B cell (primary cell): ENCODE measurements at regions not wholly inside any gene's neighbourhood (a gene's known extent, or its start where the extent isn't known, plus 50 kb on each side); places are given as distances from the start of the nearest gene placed in this dataset.

Experiments used
- ATAC-seq: fragments of 200-7000 bp; cut with Tn5 transposase; one replicate; pipeline ENCODE4 v1.10.0; 2021; ENCODE audit warnings: low read depth, mild to moderate bottlenecking, moderate number of reproducible peaks, moderate library complexity
- CTCF ChIA-PET: fragments of 350-600 bp; sonication (Branson Sonifier 250); formaldehyde crosslinking; loops from one replicate; lab custom pipeline; 2021; ENCODE audit warnings: antibody characterized with exemption, inconsistent platforms; lab: Charles Lee
- POLR2A ChIA-PET: fragments of 350-600 bp; sonication (Branson Sonifier 250); formaldehyde crosslinking; loops from one replicate; lab custom pipeline; 2021; ENCODE audit warnings: antibody characterized with exemption; lab: Charles Lee
- DNase-seq: peaks from one replicate; pipeline ENCODE4 v3.0.0; 2013
- H2AFZ ChIP-seq: 2 replicates; pipeline ENCODE4 v1.6.1; 2012; ENCODE audit warnings: mild to moderate bottlenecking, low read depth, low read length; ENCODE audit not compliant: insufficient read depth, poor library complexity, severe bottlenecking
- H3K27ac ChIP-seq, 2 donors: 1 replicate in 1 of 2; 2 replicates in 1 of 2; pipeline ENCODE4 v1.5.1; 2012 to 2013; ENCODE audit warnings: low read length in 2 of 2, mild to moderate bottlenecking in 2 of 2, moderate library complexity in 1 of 2
- H3K27me3 ChIP-seq, 4 experiments: fragments of 200-600 bp in 1 of 4; sonication (generic) in 1 of 4; replicated peaks in 1 of 4; 1 replicate in 2 of 4; 2 replicates in 2 of 4; pipeline versions ENCODE4 v1.6.1 to v1.7.0; 2013 to 2016; ENCODE audit warnings: low read length in 3 of 4, mild to moderate bottlenecking in 2 of 4, mixed read lengths in 1 of 4, moderate library complexity in 1 of 4; ENCODE audit not compliant: insufficient read depth in 4 of 4, control insufficient read depth in 3 of 4; ENCODE audit errors: control extremely low read depth in 1 of 4
- H3K36me3 ChIP-seq, 2 experiments: replicated peaks in 1 of 2; 1 replicate in 1 of 2; 2 replicates in 1 of 2; pipeline versions ENCODE4 v1.6.1 to v1.7.1; 2013; ENCODE audit warnings: low read length in 1 of 2; ENCODE audit not compliant: insufficient read depth in 2 of 2, control insufficient read depth in 1 of 2; ENCODE audit errors: control extremely low read depth in 1 of 2, extremely low read depth in 1 of 2
- H3K4me1 ChIP-seq, 2 donors: fragments of 200-600 bp in 1 of 2; sonication (generic) in 1 of 2; 1 replicate in 1 of 2; 2 replicates in 1 of 2; pipeline versions ENCODE4 v1.5.1 to v1.6.1; 2013 to 2017; ENCODE audit warnings: low read length in 2 of 2; ENCODE audit not compliant: control insufficient read depth in 2 of 2, insufficient read depth in 2 of 2
- H3K4me2 ChIP-seq: replicated peaks from 2 replicates; pipeline ENCODE3; 2012; ENCODE audit warnings: mild to moderate bottlenecking, low read depth, low read length; ENCODE audit not compliant: poor library complexity, severe bottlenecking
- H3K4me3 ChIP-seq, 5 experiments: fragments of 200-600 bp in 1 of 5; sonication (generic) in 1 of 5; 1 replicate in 3 of 5; 2 replicates in 2 of 5; pipeline versions ENCODE4 v1.5.1 to v1.7.0; 2011 to 2016; ENCODE audit warnings: low read length in 4 of 5, mild to moderate bottlenecking in 4 of 5, low read depth in 2 of 5, control low read depth in 1 of 5, moderate library complexity in 1 of 5; ENCODE audit not compliant: insufficient read depth in 1 of 5; ENCODE audit errors: control extremely low read depth in 1 of 5, extremely low read depth in 1 of 5
- H3K79me2 ChIP-seq: fragments of 200-600 bp; sonication (generic); one replicate; pipeline ENCODE4 v1.6.0; 2016; ENCODE audit warnings: low read length; ENCODE audit not compliant: control insufficient read depth, insufficient read depth
- H3K9ac ChIP-seq: fragments of 200-600 bp; sonication (generic); 2 replicates; pipeline ENCODE4 v1.6.1; 2017; ENCODE audit warnings: mild to moderate bottlenecking, low read length, moderate library complexity
- H3K9me3 ChIP-seq, 3 donors: one replicate each; pipeline versions ENCODE4 v1.6.1 to v1.7.1; 2013; ENCODE audit warnings: low read length in 2 of 3; ENCODE audit not compliant: control insufficient read depth in 2 of 3, insufficient read depth in 1 of 3; ENCODE audit errors: control extremely low read depth in 1 of 3
- H4K20me1 ChIP-seq: 2 replicates; pipeline ENCODE4 v1.6.0; 2012; ENCODE audit warnings: mild to moderate bottlenecking, low read length; ENCODE audit not compliant: insufficient read depth, control insufficient read depth, poor library complexity, severe bottlenecking
- H3K27ac Mint-ChIP-seq: one replicate; pipeline ENCODE4 v1.8.0; 2021; ENCODE audit warnings: mixed read lengths
- H3K27me3 Mint-ChIP-seq: one replicate; pipeline ENCODE4 v1.8.0; 2021; ENCODE audit warnings: mixed read lengths
- H3K4me1 Mint-ChIP-seq: one replicate; pipeline ENCODE4 v1.8.0; 2021; ENCODE audit warnings: mixed read lengths
- H3K4me3 Mint-ChIP-seq: one replicate; pipeline ENCODE4 v1.8.0; 2021; ENCODE audit warnings: mixed read lengths
- H3K9me3 Mint-ChIP-seq: one replicate; pipeline ENCODE4 v1.8.0; 2022; ENCODE audit warnings: mixed read lengths; ENCODE audit not compliant: insufficient read depth
- EZH2 ChIP-seq: IDR thresholded peaks from 2 replicates; pipeline ENCODE4 v1.6.1; 2012; ENCODE audit warnings: borderline replicate concordance, low read depth, mild to moderate bottlenecking, moderate library complexity, low read length; ENCODE audit not compliant: insufficient read depth, poor library complexity, severe bottlenecking
- WGBS: methylation state at CpG from one replicate; pipeline ENCODE4 v1.1.5; 2013; ENCODE audit warnings: missing lambda C conversion rate; ENCODE audit not compliant: insufficient coverage; 5-methylcytosine and 5-hydroxymethylcytosine counted together
- intact Hi-C: fragments of 100-400 bp; cut with micrococcal nuclease; formaldehyde crosslinking; loops from one replicate; pipeline ENCODE4 v1.10.0; 2022
- TF ChIP-seq, protein P1 (sequence below): fragments of 200-600 bp; IDR thresholded peaks from one replicate; pipeline ENCODE4 v1.8.0; 2022; ENCODE audit warnings: antibody characterized with exemption, mild to moderate bottlenecking

DNA sequence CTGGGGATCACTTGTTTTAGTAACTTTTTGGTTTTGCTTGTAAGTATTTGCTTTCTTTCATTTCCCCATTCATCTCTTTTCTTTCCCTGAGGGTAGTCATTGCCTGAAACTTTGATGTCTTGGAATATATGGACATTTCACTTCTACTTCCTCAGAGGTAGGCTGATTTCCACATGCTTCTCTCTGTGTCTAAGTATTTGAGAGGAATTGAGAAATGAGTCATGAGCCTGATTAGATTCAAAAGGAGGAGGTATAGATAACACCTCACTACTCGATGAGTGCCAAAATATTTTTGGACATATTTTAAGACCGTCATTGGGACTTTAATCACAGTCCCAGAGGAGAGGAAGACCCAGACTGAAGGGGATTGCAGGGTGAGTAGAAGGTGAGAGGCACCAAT is 480.1 kb upstream of the SGO1 start:
- Histone ChIP-seq H3K4me3 (no peak overlapping the region), H3K27me3 (no peaks in the 10 kb centered on the region), H3K4me2 (no peak overlapping the region), H3K4me1 (no peaks in the 10 kb centered on the region), H3K9ac (no peak overlapping the region), H3K27ac (no peak overlapping the region), H3K79me2 (no peaks in the 10 kb centered on the region), H4K20me1 (no peaks in the 10 kb centered on the region), H3K9me3 (peaks cover 0 to 4% (median 0%) of the 10 kb centered on the region in 3 donors), H3K36me3 (no peaks in the 10 kb centered on the region), H2AFZ (no peak overlapping the region)
- no peak for TF ChIP-seq EZH2
- TF ChIP-seq, protein P1, sequence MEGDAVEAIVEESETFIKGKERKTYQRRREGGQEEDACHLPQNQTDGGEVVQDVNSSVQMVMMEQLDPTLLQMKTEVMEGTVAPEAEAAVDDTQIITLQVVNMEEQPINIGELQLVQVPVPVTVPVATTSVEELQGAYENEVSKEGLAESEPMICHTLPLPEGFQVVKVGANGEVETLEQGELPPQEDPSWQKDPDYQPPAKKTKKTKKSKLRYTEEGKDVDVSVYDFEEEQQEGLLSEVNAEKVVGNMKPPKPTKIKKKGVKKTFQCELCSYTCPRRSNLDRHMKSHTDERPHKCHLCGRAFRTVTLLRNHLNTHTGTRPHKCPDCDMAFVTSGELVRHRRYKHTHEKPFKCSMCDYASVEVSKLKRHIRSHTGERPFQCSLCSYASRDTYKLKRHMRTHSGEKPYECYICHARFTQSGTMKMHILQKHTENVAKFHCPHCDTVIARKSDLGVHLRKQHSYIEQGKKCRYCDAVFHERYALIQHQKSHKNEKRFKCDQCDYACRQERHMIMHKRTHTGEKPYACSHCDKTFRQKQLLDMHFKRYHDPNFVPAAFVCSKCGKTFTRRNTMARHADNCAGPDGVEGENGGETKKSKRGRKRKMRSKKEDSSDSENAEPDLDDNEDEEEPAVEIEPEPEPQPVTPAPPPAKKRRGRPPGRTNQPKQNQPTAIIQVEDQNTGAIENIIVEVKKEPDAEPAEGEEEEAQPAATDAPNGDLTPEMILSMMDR, result no peak
- intact Hi-C loops, result no loop called here
- Mint-ChIP-seq H3K4me1 (no peaks in the 10 kb centered on the region), H3K9me3 (no peaks in the 10 kb centered on the region), H3K27me3 (no peaks in the 10 kb centered on the region), H3K4me3 (no peak overlapping the region), H3K27ac (no peak overlapping the region)
- ATAC-seq (no peak), DNase-seq (no peak)
- 100% methylated on average over 2 of the region's 2 CpGs for WGBS
- ChIA-PET POLR2A (no interaction called here), CTCF (no interaction called here)

DNA sequence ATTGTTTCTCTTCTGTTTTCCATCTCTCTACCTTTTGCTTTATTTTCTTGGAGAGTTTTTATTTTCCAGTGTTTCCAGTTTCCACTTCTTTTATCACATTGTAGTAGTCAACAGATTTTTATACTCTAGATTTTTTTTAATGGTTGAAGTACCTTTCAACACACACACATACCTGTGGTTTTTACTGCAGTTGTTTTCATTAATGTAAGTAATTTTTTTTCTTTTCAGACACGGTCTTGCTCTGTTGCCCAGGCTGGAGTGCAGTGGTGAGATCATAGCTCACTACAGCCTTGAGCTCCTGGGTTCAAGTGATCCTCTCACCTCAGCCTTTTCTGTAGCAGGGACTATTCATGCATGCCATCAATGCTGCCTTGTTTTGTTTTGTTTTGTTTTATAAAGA is 472.5 kb upstream of the SGO1 start:
- Histone ChIP-seq H3K9ac (no peak overlapping the region), H4K20me1 (no peaks in the 10 kb centered on the region), H3K4me3 (no peak overlapping the region), H3K4me1 (no peaks in the 10 kb centered on the region), H3K36me3 (no peaks in the 10 kb centered on the region), H3K27ac (no peak overlapping the region), H3K79me2 (no peaks in the 10 kb centered on the region), H3K27me3 (no peaks in the 10 kb centered on the region), H3K4me2 (no peak overlapping the region), H3K9me3 (peaks cover 0 to 8% (median 2%) of the 10 kb centered on the region in 3 donors), H2AFZ (no peak overlapping the region)
- no peak for TF ChIP-seq EZH2
- TF ChIP-seq, protein P1, result no peak
- Mint-ChIP-seq H3K4me3 (no peak overlapping the region), H3K27me3 (no peaks in the 10 kb centered on the region), H3K9me3 (peaks cover 7% of the 10 kb centered on the region), H3K27ac (no peak overlapping the region), H3K4me1 (no peaks in the 10 kb centered on the region)
- ATAC-seq, result no peak
- WGBS, result no CpG with 5 or more reads among the region's 1 CpG
- CTCF ChIA-PET, result no interaction called here
- intact Hi-C loops, result no loop called here
- DNase-seq, result no peak
- POLR2A ChIA-PET, result no interaction called here
